ENCODE measurements at regions not wholly inside any gene's neighbourhood (a gene's known extent, or its start where the extent isn't known, plus 50 kb on each side); places are given as distances from the start of the nearest gene placed in this dataset.
A peak's percentile ranks its signal among the peaks of the same experiment; 100 is the strongest.

DNA sequence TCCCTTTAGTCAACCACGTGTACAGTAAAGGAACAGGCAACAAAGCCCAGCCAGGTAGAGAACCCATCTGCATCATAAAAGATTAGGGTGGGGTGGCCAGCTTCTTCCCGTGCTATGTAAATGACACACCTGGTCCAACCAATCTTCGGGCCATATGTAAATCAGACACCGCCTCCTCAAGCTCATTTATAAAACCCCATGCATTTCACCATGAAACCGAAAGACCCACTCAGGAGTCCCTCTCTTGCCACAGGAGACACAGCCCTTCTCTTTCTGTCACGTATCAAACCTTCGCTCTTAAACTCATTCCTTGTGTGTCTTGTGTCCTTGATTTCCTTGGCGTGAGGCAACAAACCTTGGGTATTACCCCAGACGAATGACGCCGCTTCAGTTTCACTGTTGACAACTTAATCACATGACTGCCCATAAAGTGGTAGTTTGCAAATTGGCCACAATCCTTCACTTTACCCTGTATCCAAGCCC lies 59.8 kb upstream of the TBPL2 start:
- H3K36me3 ChIP-seq (ENCODE audit: control insufficient read depth, insufficient read depth, low read length), result no peaks in the 10 kb centered on the region
- 89% methylated on average over 9 of the region's 11 CpGs for WGBS (ENCODE audit: insufficient coverage)
- no peaks in the 10 kb centered on the region for H3K9me3 ChIP-seq (replicated peaks; ENCODE audit: control insufficient read depth, low read depth, low read length)
- no peak for DNase-seq
- no peaks in the 10 kb centered on the region for H3K4me1 ChIP-seq (ENCODE audit: control insufficient read depth, insufficient read depth, low read length)
- no peak overlapping the region for H3K4me3 ChIP-seq (ENCODE audit: low read length)
- no peak overlapping the region for H3K27ac ChIP-seq (ENCODE audit: low read length)
- H3K27me3 ChIP-seq (ENCODE audit: control insufficient read depth, insufficient read depth, low read length), result no peaks in the 10 kb centered on the region

- 83% methylated on average over 3 of the region's 3 CpGs for WGBS (ENCODE audit: insufficient coverage)
Observed at GRCh38 chr14:55500708-55501107, 60.3 kb upstream of the TBPL2 start.

GRCh38 chr14:55502746-55503284 lies 62.4 kb upstream of the TBPL2 start:
- DNase-seq, result no peak
- Histone ChIP-seq H3K4me1 (ENCODE audit: control insufficient read depth, insufficient read depth, low read length) (no peaks in the 10 kb centered on the region), H3K9me3 (replicated peaks; ENCODE audit: control insufficient read depth, low read depth, low read length) (no peaks in the 10 kb centered on the region), H3K4me3 (ENCODE audit: low read length) (no peak overlapping the region), H3K27ac (ENCODE audit: low read length) (no peak overlapping the region), H3K36me3 (ENCODE audit: control insufficient read depth, insufficient read depth, low read length) (no peaks in the 10 kb centered on the region), H3K27me3 (ENCODE audit: control insufficient read depth, insufficient read depth, low read length) (no peaks in the 10 kb centered on the region)
- 88% methylated on average over 3 of the region's 3 CpGs for WGBS (ENCODE audit: insufficient coverage)

More at GRCh38 chr14:55500708-55501107, 60.3 kb upstream of the TBPL2 start:
- no peaks in the 10 kb centered on the region for H3K9me3 ChIP-seq (replicated peaks; ENCODE audit: control insufficient read depth, low read depth, low read length)
- no peak for DNase-seq
- no peaks in the 10 kb centered on the region for H3K27me3 ChIP-seq (ENCODE audit: control insufficient read depth, insufficient read depth, low read length)
- no peak overlapping the region for H3K27ac ChIP-seq (ENCODE audit: low read length)
- no peaks in the 10 kb centered on the region for H3K4me1 ChIP-seq (ENCODE audit: control insufficient read depth, insufficient read depth, low read length)
- no peak overlapping the region for H3K4me3 ChIP-seq (ENCODE audit: low read length)
- no peaks in the 10 kb centered on the region for H3K36me3 ChIP-seq (ENCODE audit: control insufficient read depth, insufficient read depth, low read length)

- no peaks in the 10 kb centered on the region for H3K27me3 ChIP-seq (ENCODE audit: control insufficient read depth, insufficient read depth, low read length)
- no peaks in the 10 kb centered on the region for H3K9me3 ChIP-seq (replicated peaks; ENCODE audit: control insufficient read depth, low read depth, low read length)
- H3K4me3 ChIP-seq (ENCODE audit: low read length), result no peak overlapping the region
- 87% methylated on average over 3 of the region's 4 CpGs for WGBS (ENCODE audit: insufficient coverage)
- no peak overlapping the region for H3K27ac ChIP-seq (ENCODE audit: low read length)
- H3K4me1 ChIP-seq (ENCODE audit: control insufficient read depth, insufficient read depth, low read length), result no peaks in the 10 kb centered on the region
- no peaks in the 10 kb centered on the region for H3K36me3 ChIP-seq (ENCODE audit: control insufficient read depth, insufficient read depth, low read length)
- DNase-seq, result no peak
Observed at GRCh38 chr14:55505846-55506245, 65.4 kb upstream of the TBPL2 start.

DNA sequence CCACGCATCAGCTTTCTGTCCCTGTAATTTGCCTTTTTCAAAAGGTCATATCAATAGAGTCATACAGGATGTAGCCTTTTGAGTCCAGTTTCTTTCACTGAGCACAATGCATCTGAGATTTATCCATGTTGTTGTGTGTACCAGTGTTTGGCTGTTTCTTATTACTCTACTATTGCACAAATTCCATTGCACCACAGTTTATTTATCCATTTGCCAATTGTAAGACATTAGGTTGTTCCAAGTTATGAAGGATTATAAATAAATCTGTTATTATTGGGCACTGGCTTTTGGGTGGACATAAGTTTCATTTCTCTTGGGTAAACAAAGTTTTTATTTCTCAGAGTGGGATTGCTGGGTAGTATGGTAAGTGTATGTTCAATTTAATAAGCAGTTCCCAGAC lies 68.3 kb upstream of the TBPL2 start:
- no peak for DNase-seq
- no peaks in the 10 kb centered on the region for H3K36me3 ChIP-seq (ENCODE audit: control insufficient read depth, insufficient read depth, low read length)
- no peak overlapping the region for H3K27ac ChIP-seq (ENCODE audit: low read length)
- no peak overlapping the region for H3K4me3 ChIP-seq (ENCODE audit: low read length)
- no peaks in the 10 kb centered on the region for H3K27me3 ChIP-seq (ENCODE audit: control insufficient read depth, insufficient read depth, low read length)
- peaks cover 2% of the 10 kb centered on the region for H3K4me1 ChIP-seq (ENCODE audit: control insufficient read depth, insufficient read depth, low read length)
- WGBS (ENCODE audit: insufficient coverage), result no CpG with 5 or more reads among the region's 1 CpG
- no peaks in the 10 kb centered on the region for H3K9me3 ChIP-seq (replicated peaks; ENCODE audit: control insufficient read depth, low read depth, low read length)

- H3K4me3 ChIP-seq (ENCODE audit: low read length), result no peak overlapping the region
- peaks cover 5% of the 10 kb centered on the region for H3K4me1 ChIP-seq (ENCODE audit: control insufficient read depth, insufficient read depth, low read length)
- H3K36me3 ChIP-seq (ENCODE audit: control insufficient read depth, insufficient read depth, low read length), result no peaks in the 10 kb centered on the region
- H3K9me3 ChIP-seq (replicated peaks; ENCODE audit: control insufficient read depth, low read depth, low read length), result no peaks in the 10 kb centered on the region
- peak; percentile 25 for DNase-seq
- 33% methylated on average over 1 of the region's 1 CpG for WGBS (ENCODE audit: insufficient coverage)
- H3K27ac ChIP-seq (ENCODE audit: low read length), result no peak overlapping the region
- H3K27me3 ChIP-seq (ENCODE audit: control insufficient read depth, insufficient read depth, low read length), result no peaks in the 10 kb centered on the region
Observed at GRCh38 chr14:55512421-55512820, 67.6 kb upstream of the KTN1 start.

- no peaks in the 10 kb centered on the region for H3K36me3 ChIP-seq (ENCODE audit: control insufficient read depth, insufficient read depth, low read length)
- no peak overlapping the region for H3K27ac ChIP-seq (ENCODE audit: low read length)
- H3K4me1 ChIP-seq (ENCODE audit: control insufficient read depth, insufficient read depth, low read length), result peaks cover 5% of the 10 kb centered on the region
- no peaks in the 10 kb centered on the region for H3K9me3 ChIP-seq (replicated peaks; ENCODE audit: control insufficient read depth, low read depth, low read length)
- no peak for DNase-seq
- no peaks in the 10 kb centered on the region for H3K27me3 ChIP-seq (ENCODE audit: control insufficient read depth, insufficient read depth, low read length)
- 100% methylated on average over 2 of the region's 10 CpGs for WGBS (ENCODE audit: insufficient coverage)
- H3K4me3 ChIP-seq (ENCODE audit: low read length), result no peak overlapping the region
Observed at GRCh38 chr14:55513491-55513890, 66.5 kb upstream of the KTN1 start.

DNA sequence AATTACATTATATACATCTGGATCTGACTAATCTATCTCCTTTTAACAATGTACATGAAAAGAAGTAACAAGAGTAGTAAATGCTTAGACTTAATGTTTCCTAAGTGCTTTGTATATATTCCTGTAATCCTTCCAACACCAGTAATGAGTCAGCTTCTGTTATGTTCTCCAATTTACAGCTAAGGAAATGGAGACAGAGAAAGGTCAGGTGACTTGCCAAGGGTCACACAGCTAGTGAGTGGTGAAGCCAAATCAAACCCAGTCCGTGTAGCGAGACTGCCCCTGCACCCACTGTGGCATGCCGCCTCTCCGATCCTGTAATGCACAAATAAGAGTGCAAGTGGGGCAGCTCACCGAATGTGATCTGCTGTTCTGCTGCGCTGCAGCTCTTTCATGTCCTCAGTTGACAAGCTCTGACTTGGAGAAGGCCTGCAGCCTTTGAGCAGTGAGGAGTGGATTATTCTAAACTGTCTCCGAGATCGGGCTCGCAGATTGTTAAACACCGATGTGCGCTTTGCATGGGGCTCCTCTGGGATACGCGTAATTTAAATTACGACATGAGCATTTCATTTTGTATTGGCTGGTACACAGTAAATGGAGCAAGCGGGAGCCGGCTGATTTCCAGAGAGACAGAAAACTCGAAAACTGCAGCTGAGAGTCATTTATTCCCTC lies 65.1 kb upstream of the KTN1 start:
- 35% methylated on average over 14 of the region's 17 CpGs for WGBS (ENCODE audit: insufficient coverage)
- Histone ChIP-seq H3K27me3 (ENCODE audit: control insufficient read depth, insufficient read depth, low read length) (no peaks in the 10 kb centered on the region), H3K27ac (ENCODE audit: low read length) (no peak overlapping the region), H3K9me3 (replicated peaks; ENCODE audit: control insufficient read depth, low read depth, low read length) (no peaks in the 10 kb centered on the region), H3K4me3 (ENCODE audit: low read length) (no peak overlapping the region), H3K4me1 (ENCODE audit: control insufficient read depth, insufficient read depth, low read length) (peaks cover 5% of the 10 kb centered on the region), H3K36me3 (ENCODE audit: control insufficient read depth, insufficient read depth, low read length) (no peaks in the 10 kb centered on the region)
- peak; percentile 77 for DNase-seq

DNA sequence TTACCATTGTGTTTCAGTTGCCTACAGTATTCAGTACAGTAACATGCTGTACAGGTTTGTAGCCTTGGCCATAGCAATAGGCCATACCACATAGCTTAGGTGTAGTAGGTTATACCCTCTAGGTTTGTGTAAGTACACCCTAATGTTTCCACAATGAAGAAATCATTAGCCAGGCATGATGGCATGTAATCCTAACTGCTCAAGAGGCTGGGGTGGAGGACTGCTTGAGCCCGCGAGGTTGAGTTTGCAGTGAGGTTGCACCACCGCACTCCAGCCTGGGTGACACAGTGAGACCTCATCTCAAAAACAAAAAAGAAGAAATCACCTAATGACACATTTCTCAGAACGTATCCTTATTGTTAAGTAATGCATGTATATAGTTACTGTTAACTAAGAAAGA lies 63.2 kb upstream of the KTN1 start:
- Histone ChIP-seq H3K4me3 (ENCODE audit: low read length) (no peak overlapping the region), H3K36me3 (ENCODE audit: control insufficient read depth, insufficient read depth, low read length) (no peaks in the 10 kb centered on the region), H3K9me3 (replicated peaks; ENCODE audit: control insufficient read depth, low read depth, low read length) (no peaks in the 10 kb centered on the region), H3K4me1 (ENCODE audit: control insufficient read depth, insufficient read depth, low read length) (peaks cover 5% of the 10 kb centered on the region), H3K27me3 (ENCODE audit: control insufficient read depth, insufficient read depth, low read length) (no peaks in the 10 kb centered on the region), H3K27ac (ENCODE audit: low read length) (no peak overlapping the region)
- DNase-seq, result no peak
- WGBS (ENCODE audit: insufficient coverage), result no CpG with 5 or more reads among the region's 4 CpGs

DNA sequence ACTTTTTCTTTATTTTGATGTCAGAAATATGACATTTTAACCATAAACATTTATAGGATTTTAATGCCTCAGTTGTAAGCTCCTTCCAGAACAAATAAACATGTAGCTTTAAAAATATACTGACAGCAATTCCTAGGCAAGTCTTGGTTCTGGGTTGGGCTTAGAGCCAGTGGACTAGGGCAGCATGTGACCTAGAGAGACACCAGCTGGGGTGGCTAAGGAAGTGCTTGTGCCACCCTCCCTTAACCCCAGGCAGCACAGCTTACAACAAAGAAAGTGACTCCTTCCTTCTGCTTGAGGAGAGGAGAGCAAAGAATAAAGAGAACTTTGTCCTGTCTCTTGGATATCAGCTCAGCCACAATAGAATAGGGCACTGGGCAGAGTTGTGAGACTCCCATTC lies 61.6 kb upstream of the KTN1 start:
- Histone ChIP-seq H3K4me3 (ENCODE audit: low read length) (no peak overlapping the region), H3K4me1 (ENCODE audit: control insufficient read depth, insufficient read depth, low read length) (peaks cover 2% of the 10 kb centered on the region), H3K27me3 (ENCODE audit: control insufficient read depth, insufficient read depth, low read length) (no peaks in the 10 kb centered on the region), H3K9me3 (replicated peaks; ENCODE audit: control insufficient read depth, low read depth, low read length) (peaks cover 2% of the 10 kb centered on the region), H3K27ac (ENCODE audit: low read length) (no peak overlapping the region), H3K36me3 (ENCODE audit: control insufficient read depth, insufficient read depth, low read length) (no peaks in the 10 kb centered on the region)
- DNase-seq, result no peak
